ENCODE measurements at regions not wholly inside any gene's neighbourhood (a gene's known extent, or its start where the extent isn't known, plus 50 kb on each side); places are given as distances from the start of the nearest gene placed in this dataset.

GRCh38 chr2:136381722-136382633, 264.0 kb upstream of the CXCR4 start (continued):
- TF ChIP-seq MLLT1 (IDR thresholded peaks at IDR 0.05) (peak; percentile 30; the same call in 1 of the 2 replicates), RBBP5 (conservative IDR thresholded peaks at IDR 0.05) (no peak), ZBTB33 (IDR thresholded peaks at IDR 0.05) (no peak), ZNF622 (IDR thresholded peaks at IDR 0.05) (no peak), SMAD1 (IDR thresholded peaks at IDR 0.05; ENCODE audit: low read depth, partially characterized antibody) (peak; percentile 13), IRF5 (IDR thresholded peaks at IDR 0.05; ENCODE audit: borderline replicate concordance) (no peak), TBL1XR1 (IDR thresholded peaks at IDR 0.05; ENCODE audit: low read depth, low read length) (0 out of 2 replicates have a peak, but pooled peaks have one; percentile 40), HDAC6 (IDR thresholded peaks at IDR 0.05; ENCODE audit: unreplicated experiment) (no peak), RFX5 (IDR thresholded peaks at IDR 0.05; ENCODE audit: low read depth, low read length) (no peak), STAT1 (conservative IDR thresholded peaks at IDR 0.05) (no peak), JUND (IDR thresholded peaks at IDR 0.05; ENCODE audit: low read depth, low read length) (no peak), MEF2A (IDR thresholded peaks at IDR 0.05; ENCODE audit: insufficient read depth, low read depth, low read length) (peak; percentile 43; the same call in 1 of the 2 replicates), NR2C2 (IDR thresholded peaks at IDR 0.05; ENCODE audit: borderline replicate concordance, control insufficient read depth, insufficient read length, low read depth) (no peak), MTA3 (IDR thresholded peaks at IDR 0.05; ENCODE audit: borderline replicate concordance, low read length) (peak; percentile 23; the same call in 1 of the 2 replicates), SPI1 (IDR thresholded peaks at IDR 0.05; ENCODE audit: borderline replicate concordance, insufficient read depth, low read depth, low read length) (peak; percentile 65), MEF2B (IDR thresholded peaks at IDR 0.05; ENCODE audit: partially characterized antibody, poor library complexity, severe bottlenecking) (peak; percentile 75), ZNF384 (IDR thresholded peaks at IDR 0.05; ENCODE audit: borderline replicate concordance, low read depth, low read length) (no peak), USF1 (IDR thresholded peaks at IDR 0.05; ENCODE audit: borderline replicate concordance, extremely low read length, insufficient read depth, low read depth, low read length) (no peak), SRF (IDR thresholded peaks at IDR 0.05; ENCODE audit: low read depth in 2 of 2, low read length in 2 of 2) (no peak), ZBTB11 (CRISPR knock-in tag; IDR thresholded peaks at IDR 0.05) (no peak)

Data from GM12878 (cell line).